Right lobe of liver (tissue), 4 donors: ENCODE measurements at regions not wholly inside any gene's neighbourhood (a gene's known extent, or its start where the extent isn't known, plus 50 kb on each side); places are given as distances from the start of the nearest gene placed in this dataset.

ENCODE experiments used
- POLR2A ChIP-seq: fragments of 450-650 bp; IDR thresholded peaks from one replicate; pipeline ENCODE4 v1.6.1; 2017; ENCODE audit warnings: antibody characterized with exemption, mild to moderate bottlenecking
- TF ChIP-seq, protein P1 (sequence below), 4 donors: fragments of 200-600 bp in 3 of 4; fragments of 450-650 bp in 1 of 4; IDR thresholded peaks; one replicate each; pipeline versions ENCODE4 v1.5.1 to v1.8.0; 2016 to 2022; ENCODE audit warnings: antibody characterized with exemption in 4 of 4, mild to moderate bottlenecking in 2 of 4
- donor health status: DM: no; HTN: no; CAD: no.
- donor health status: DM: no; HTN: no; CAD: no.
- donor health status: DM: no; HTN: yes; CAD: no.

DNA sequence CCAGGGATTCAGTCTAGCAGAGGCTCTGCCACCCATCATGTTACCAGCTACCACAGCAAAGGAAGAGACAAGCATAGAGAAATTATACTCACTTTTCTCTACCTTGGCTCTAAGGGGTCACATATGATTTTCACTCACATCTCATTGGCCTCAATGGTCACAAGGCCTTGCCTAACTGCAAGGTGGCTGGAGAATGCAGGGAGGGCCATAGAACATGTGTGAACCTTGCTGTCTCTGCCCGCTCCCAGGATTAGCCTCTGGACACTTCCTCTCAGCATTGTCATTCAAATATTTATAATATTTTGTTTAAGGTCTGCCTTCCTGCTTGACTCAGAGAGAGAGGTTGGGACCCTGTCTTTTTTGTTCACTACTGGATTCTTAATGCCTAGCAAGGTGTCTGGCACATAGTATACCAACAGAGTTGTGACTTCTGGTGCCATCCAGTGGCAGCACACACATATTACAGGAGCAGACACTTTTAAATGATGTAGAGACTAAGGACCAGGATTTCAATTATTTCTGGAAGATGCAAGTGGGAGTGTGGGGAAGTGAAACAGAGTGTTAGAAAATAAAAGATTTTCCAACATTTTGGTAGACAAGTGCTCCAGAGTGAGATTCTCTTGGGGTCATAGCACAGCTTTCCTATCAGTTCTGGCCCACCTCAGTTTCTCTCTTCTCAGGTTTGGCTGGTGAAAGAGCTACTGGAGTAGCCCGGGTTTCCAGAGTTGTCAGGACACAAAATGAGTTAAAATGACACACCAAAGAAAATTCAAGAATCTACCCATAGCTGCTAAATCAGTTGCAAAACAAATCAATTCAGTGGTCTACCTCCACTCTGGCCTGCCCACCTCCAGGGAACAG, 119.0 kb upstream of the RASGRP1 start:
- TF ChIP-seq POLR2A: no peak
- TF ChIP-seq, protein P1, sequence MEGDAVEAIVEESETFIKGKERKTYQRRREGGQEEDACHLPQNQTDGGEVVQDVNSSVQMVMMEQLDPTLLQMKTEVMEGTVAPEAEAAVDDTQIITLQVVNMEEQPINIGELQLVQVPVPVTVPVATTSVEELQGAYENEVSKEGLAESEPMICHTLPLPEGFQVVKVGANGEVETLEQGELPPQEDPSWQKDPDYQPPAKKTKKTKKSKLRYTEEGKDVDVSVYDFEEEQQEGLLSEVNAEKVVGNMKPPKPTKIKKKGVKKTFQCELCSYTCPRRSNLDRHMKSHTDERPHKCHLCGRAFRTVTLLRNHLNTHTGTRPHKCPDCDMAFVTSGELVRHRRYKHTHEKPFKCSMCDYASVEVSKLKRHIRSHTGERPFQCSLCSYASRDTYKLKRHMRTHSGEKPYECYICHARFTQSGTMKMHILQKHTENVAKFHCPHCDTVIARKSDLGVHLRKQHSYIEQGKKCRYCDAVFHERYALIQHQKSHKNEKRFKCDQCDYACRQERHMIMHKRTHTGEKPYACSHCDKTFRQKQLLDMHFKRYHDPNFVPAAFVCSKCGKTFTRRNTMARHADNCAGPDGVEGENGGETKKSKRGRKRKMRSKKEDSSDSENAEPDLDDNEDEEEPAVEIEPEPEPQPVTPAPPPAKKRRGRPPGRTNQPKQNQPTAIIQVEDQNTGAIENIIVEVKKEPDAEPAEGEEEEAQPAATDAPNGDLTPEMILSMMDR (IDR thresholded peaks at IDR 0.05): peak; percentile 69 to 83 (median 74)
